IPS DF 6.9 (cell line): ENCODE measurements at regions not wholly inside any gene's neighbourhood (a gene's known extent, or its start where the extent isn't known, plus 50 kb on each side); places are given as distances from the start of the nearest gene placed in this dataset.

ENCODE experiments used
- DNase-seq: peaks from one replicate; pipeline ENCODE4 v3.0.0-alpha.2; 2013; ENCODE audit warnings: low read depth, low spot score
- H3K27ac ChIP-seq: one replicate; pipeline ENCODE4 v1.5.1; 2013; ENCODE audit warnings: low read length, control low read depth
- H3K27me3 ChIP-seq: 2 replicates; pipeline ENCODE4 v1.6.1; 2013; ENCODE audit warnings: mild to moderate bottlenecking, low read length; ENCODE audit not compliant: control insufficient read depth, insufficient read depth
- H3K36me3 ChIP-seq: 2 replicates; pipeline ENCODE4 v1.6.1; 2013; ENCODE audit warnings: low read length; ENCODE audit not compliant: control insufficient read depth, insufficient read depth
- H3K4me1 ChIP-seq: 2 replicates; pipeline ENCODE4 v1.6.1; 2013; ENCODE audit warnings: low read length; ENCODE audit not compliant: control insufficient read depth, insufficient read depth
- H3K4me3 ChIP-seq: 2 replicates; pipeline ENCODE4 v1.5.1; 2013; ENCODE audit warnings: mild to moderate bottlenecking, low read length
- H3K9me3 ChIP-seq: 2 replicates; pipeline ENCODE4 v1.6.1; 2013; ENCODE audit warnings: low read length, inconsistent platforms; ENCODE audit not compliant: control insufficient read depth, insufficient read depth
- WGBS: extraction: QIAGEN DNeasy Blood & Tissue Kit; methylation state at CpG from one replicate; pipeline ENCODE4 v1.1.7; 2013; ENCODE audit warnings: mixed read lengths, missing lambda C conversion rate; ENCODE audit not compliant: insufficient read length, insufficient coverage; 5-methylcytosine and 5-hydroxymethylcytosine counted together

DNA sequence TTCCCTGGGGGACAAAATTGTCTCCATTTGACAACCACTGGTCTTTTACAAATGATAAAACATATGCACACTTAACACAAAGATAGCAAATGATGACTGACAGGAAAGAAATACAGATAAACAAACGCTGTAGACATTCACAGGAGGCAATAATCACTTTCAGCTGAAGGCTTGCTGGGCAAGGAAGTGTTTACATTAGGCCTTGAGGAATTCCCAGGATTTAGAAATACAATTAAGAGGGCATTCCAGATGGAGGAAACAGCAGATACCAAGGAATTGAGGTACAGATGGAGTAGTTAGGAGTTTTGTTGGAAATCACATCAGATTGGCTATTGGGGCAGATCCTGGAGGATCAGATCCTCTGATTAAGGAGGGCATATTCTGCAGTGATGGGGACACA lies 93.9 kb downstream of the DYRK2 start:
- no peaks in the 10 kb centered on the region for H3K36me3 ChIP-seq
- DNase-seq: no peak
- no peak overlapping the region for H3K27ac ChIP-seq
- no peak overlapping the region for H3K4me3 ChIP-seq
- no peaks in the 10 kb centered on the region for H3K27me3 ChIP-seq
- no peaks in the 10 kb centered on the region for H3K4me1 ChIP-seq
- no peaks in the 10 kb centered on the region for H3K9me3 ChIP-seq
- no CpG with 5 or more reads among the region's 1 CpG for WGBS

DNA sequence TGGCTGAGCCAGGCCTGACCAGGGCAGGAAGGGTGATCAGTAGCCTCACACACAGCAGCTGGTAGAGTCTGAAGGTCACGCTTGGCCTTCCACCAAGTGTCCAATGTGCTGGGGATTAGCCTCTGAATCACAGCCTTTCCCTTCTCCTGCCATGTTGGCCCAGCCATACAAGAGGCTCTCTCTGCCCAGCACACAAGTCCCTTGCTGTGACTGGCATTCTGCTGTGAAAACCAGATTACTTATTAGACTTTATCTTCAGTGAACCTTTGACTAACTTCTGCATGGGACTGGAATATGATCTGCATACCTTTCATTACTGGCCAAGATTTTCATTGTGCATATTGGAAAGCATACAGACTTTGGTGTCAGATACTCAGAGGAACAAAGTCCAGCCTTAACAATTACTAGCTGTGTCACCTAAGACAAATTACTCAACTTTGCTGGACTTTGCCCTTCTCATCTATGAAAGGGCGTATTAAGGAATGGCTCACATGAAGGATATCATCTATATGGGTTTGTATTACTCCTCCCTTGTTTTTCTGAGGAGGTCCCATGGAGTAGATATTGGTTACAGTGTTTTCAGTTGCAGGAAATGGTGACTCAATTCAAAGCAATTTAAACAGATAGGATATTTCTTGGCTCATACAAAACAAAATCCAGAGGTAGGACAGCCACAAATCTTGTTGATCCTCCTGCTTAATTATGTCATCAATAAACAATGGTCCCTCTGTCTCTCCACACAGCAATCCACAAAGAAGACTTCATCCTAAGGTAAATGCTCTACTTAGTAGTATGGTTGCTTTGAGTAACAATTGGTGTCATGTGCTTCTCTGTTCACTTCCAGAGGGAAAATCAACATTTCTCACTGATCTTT lies 99.6 kb downstream of the DYRK2 start:
- H3K27ac ChIP-seq: no peak overlapping the region
- WGBS: no CpG with 5 or more reads among the region's 2 CpGs

DNA sequence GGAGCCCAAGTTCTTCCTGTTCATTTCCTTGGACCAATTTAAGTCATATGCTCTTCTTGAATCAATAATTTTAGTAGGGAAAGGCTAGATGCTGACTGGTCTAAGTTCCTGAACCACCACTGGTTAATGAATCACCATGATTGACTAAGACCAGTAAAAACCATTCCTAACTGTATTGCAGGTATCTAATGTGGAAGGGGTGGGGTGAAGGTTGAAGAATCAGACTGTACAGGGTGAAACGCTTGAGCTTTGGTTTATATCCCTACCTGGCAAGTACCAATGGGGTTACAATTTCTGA lies 100.1 kb downstream of the DYRK2 start:
- DNase-seq: no peak
- no peak overlapping the region for H3K27ac ChIP-seq
- H3K9me3 ChIP-seq: no peaks in the 10 kb centered on the region
- no peaks in the 10 kb centered on the region for H3K36me3 ChIP-seq
- no peaks in the 10 kb centered on the region for H3K4me1 ChIP-seq
- H3K4me3 ChIP-seq: no peak overlapping the region
- WGBS: no CpG with 5 or more reads among the region's 1 CpG
- no peaks in the 10 kb centered on the region for H3K27me3 ChIP-seq

More for the DNA sequence above, 99.6 kb downstream of the DYRK2 start:
- no peaks in the 10 kb centered on the region for H3K27me3 ChIP-seq
- DNase-seq: no peak
- H3K4me3 ChIP-seq: no peak overlapping the region
- no peaks in the 10 kb centered on the region for H3K36me3 ChIP-seq
- H3K4me1 ChIP-seq: no peaks in the 10 kb centered on the region
- no peaks in the 10 kb centered on the region for H3K9me3 ChIP-seq

- Histone ChIP-seq H3K9me3 (no peaks in the 10 kb centered on the region), H3K36me3 (no peaks in the 10 kb centered on the region), H3K4me3 (no peak overlapping the region), H3K4me1 (no peaks in the 10 kb centered on the region), H3K27ac (no peak overlapping the region), H3K27me3 (no peaks in the 10 kb centered on the region)
- no peak for DNase-seq
- WGBS: no CpG with 5 or more reads among the region's 3 CpGs
Measured at GRCh38 chr12:67750513-67751183, 102.1 kb downstream of the DYRK2 start.

DNA sequence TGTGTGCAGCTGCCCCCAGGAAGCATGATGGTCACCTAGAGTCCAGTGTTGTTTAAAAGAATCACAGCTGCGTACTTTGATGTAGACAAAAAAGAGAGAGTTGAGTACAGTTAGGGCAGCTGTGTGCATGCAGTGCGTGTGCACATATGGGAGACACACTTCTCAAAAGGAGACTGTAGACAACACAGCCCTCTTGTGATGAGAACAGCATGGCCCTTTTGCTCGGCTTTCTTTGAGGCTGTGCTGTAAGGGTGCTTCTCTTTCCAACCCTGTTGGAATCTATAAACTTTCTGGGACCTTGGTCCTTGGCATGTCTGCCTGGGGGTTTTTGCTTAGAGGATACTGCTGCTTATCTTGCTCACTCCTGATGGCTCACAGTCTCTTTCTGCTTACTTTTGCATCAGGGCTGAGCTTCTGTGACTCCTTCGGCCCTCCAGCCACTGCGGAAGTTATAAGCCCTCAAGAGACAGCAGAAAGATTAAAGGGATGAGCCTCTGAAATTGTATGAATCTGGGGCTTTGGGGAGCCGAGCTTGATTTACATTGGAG lies 102.9 kb downstream of the DYRK2 start:
- Histone ChIP-seq H3K27me3 (no peaks in the 10 kb centered on the region), H3K27ac (no peak overlapping the region), H3K4me3 (no peak overlapping the region), H3K9me3 (no peaks in the 10 kb centered on the region), H3K4me1 (0 out of 2 replicates have a peak, but pooled peaks cover 1% of the 10 kb centered on the region), H3K36me3 (no peaks in the 10 kb centered on the region)
- no peak for DNase-seq
- WGBS: no CpG with 5 or more reads among the region's 6 CpGs

- Histone ChIP-seq H3K27me3 (no peaks in the 10 kb centered on the region), H3K4me3 (no peak overlapping the region), H3K4me1 (0 out of 2 replicates have a peak, but pooled peaks cover 2% of the 10 kb centered on the region), H3K36me3 (no peaks in the 10 kb centered on the region), H3K9me3 (no peaks in the 10 kb centered on the region), H3K27ac (no peak overlapping the region)
- WGBS: no CpG with 5 or more reads among the region's 4 CpGs
- no peak for DNase-seq
Measured at GRCh38 chr12:67752226-67752732, 103.7 kb downstream of the DYRK2 start.

- no peak overlapping the region for H3K4me3 ChIP-seq
- H3K27me3 ChIP-seq: no peaks in the 10 kb centered on the region
- no peak overlapping the region for H3K27ac ChIP-seq
- no CpG with 5 or more reads among the region's 9 CpGs for WGBS
- no peak for DNase-seq
- no peaks in the 10 kb centered on the region for H3K9me3 ChIP-seq
- H3K4me1 ChIP-seq: 0 out of 2 replicates have a peak, but pooled peaks cover 2% of the 10 kb centered on the region
- no peaks in the 10 kb centered on the region for H3K36me3 ChIP-seq
Measured at GRCh38 chr12:67754933-67755697, 106.6 kb downstream of the DYRK2 start.

DNA sequence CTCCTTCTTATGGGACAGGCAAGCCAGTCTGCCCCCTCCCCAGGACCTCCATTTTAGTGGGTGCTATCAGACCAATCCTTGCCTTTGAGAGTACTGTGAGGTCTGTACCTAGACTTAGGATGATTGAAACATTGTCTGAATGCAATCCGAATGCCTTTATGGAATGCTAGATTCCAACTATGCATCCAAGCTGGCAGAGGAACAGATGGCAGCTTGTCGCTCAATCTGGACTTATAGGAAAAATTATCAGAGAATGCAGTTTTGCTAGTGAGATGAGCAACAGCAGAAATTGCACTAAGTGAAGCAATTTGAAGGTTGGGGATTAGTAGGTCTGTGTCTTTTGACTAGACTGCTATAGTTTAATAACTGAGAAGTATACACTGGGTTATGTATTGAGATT lies 109.1 kb downstream of the DYRK2 start:
- H3K4me1 ChIP-seq: 0 out of 2 replicates have a peak, but pooled peaks cover 2% of the 10 kb centered on the region
- no peaks in the 10 kb centered on the region for H3K9me3 ChIP-seq
- no peaks in the 10 kb centered on the region for H3K36me3 ChIP-seq
- H3K27ac ChIP-seq: no peak overlapping the region
- WGBS: no CpG with 5 or more reads among the region's 2 CpGs
- H3K4me3 ChIP-seq: no peak overlapping the region
- DNase-seq: no peak
- H3K27me3 ChIP-seq: no peaks in the 10 kb centered on the region

DNA sequence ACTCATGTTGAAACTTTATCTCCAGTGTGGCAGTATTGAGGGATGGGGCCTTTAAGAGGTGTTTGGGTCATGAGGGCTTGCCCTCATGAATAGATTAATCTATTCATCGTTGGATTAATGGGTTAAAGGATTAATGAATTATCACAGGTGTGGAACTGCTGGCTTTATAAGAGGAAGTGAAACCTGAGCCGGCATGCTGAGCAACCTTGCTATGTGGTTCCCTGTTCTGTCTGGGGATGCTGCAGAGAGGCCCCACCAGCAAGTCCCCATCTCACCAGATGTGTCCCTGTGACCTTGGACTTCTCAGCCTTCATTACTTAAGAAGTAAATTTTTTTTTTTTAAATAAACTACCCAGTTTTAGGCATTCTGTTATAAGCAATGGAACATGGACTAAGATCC lies 109.6 kb downstream of the DYRK2 start:
- Histone ChIP-seq H3K27ac (no peak overlapping the region), H3K4me1 (0 out of 2 replicates have a peak, but pooled peaks cover 2% of the 10 kb centered on the region), H3K9me3 (no peaks in the 10 kb centered on the region), H3K27me3 (no peaks in the 10 kb centered on the region), H3K4me3 (no peak overlapping the region), H3K36me3 (no peaks in the 10 kb centered on the region)
- DNase-seq: no peak
- no CpG with 5 or more reads among the region's 2 CpGs for WGBS

DNA sequence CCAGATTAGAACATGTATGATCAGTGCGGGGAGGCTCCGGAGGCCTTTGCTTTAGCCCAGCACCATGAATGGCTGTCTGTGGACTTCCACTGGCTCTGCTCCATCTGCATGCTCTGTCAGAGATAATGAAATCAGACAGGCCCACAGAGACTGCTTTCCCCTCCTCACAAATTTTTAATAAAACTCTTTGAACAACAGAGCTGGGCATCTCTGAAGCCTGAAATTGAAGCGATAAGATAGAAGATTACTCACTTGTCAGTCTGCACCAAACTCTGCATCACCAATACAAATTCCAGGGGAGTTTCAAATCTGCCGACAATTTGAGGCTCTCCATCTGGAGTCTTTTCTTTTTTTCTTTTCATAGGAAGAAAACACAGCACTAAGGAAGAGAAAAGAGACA lies 110.0 kb downstream of the DYRK2 start:
- no CpG with 5 or more reads among the region's 4 CpGs for WGBS
- Histone ChIP-seq H3K9me3 (no peaks in the 10 kb centered on the region), H3K27me3 (no peaks in the 10 kb centered on the region), H3K27ac (no peak overlapping the region), H3K4me1 (0 out of 2 replicates have a peak, but pooled peaks cover 2% of the 10 kb centered on the region), H3K4me3 (no peak overlapping the region), H3K36me3 (no peaks in the 10 kb centered on the region)
- no peak for DNase-seq
